HG03025 (cell line): ENCODE measurements at regions not wholly inside any gene's neighbourhood (a gene's known extent, or its start where the extent isn't known, plus 50 kb on each side); places are given as distances from the start of the nearest gene placed in this dataset.
"Not testable (repeated sequence)": the region's sequence is repeated elsewhere in the genome, so short reads cannot be mapped to it uniquely, and the experiment has no call there.

Experiments used
- ATAC-seq: cut with Tn5 transposase; IDR thresholded peaks from one replicate; pipeline ENCODE4 v1.9.1; 2021; ENCODE audit warnings: mild to moderate bottlenecking, moderate library complexity; ENCODE audit not compliant: unreplicated experiment, low FRiP score

DNA sequence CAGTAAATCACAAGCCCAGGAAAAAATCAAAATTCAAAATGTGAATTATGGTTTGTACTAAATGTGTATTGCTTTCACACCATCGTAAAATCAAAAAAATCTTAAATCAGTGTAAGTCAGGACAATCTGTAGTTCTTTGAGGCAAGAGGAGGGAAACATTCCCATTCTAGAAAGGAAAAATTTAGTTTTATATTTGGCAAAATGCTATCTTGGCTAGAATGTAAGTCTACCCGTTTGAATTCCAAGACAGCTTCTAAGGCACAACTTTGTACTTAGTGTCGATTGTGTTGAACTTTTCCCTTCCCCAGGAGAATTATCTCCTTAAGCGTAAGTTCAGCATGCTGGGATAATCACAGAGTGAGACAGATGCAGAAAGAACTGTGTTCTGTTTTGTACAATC is 638.2 kb upstream of the LRRTM1 start:
- ATAC-seq, result no peak

DNA sequence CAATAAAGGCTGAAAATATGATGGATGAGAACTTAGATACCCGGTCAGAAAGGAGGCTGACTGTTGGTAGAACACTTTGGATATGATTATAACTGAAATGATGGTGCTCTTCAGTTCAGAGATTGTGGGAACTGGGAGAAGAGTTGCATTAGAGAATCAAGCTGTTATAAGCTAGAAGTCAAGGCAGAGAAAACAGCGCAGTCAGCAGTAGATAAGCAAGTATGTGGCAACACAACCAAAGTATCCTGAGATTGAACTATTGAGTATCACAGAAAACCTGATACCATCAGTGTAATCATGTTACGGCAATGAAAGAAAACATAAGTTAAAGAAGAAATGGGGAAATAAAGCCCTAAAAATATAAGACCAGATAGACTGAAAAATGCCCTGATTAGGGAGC is 633.9 kb upstream of the LRRTM1 start:
- ATAC-seq, result no peak

DNA sequence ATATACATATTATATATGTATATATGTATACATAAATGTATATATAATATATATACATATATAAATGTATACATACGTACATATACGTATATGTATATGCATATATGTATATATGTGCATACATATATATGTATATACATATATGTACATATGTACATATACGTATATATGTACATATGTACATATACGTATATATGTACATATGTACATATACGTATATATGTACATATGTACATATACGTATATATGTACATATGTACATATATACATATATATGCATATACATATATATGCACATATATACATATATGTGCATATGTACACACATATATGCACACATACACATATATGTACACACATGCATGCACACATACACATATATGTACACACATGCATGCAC is 627.3 kb upstream of the LRRTM1 start:
- ATAC-seq, result not testable (repeated sequence)

DNA sequence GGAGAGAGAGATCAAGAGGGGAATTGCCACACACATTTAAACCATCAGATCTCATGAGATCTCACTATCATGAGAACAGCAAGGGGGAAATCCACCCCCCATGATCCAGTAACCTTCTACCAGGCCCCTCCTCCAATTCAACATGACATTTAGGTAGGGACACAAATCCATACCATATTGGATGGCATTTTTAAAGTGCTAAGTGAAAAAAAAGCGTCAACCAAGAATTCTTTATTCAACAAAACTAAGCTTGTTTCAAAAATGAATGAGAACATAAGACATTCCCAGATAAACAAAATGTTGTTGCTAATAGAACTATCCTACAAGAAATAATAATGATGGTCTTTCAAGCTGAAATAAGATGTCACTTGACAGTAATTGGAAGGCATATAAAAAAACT is 626.2 kb upstream of the LRRTM1 start:
- ATAC-seq, result no peak

DNA sequence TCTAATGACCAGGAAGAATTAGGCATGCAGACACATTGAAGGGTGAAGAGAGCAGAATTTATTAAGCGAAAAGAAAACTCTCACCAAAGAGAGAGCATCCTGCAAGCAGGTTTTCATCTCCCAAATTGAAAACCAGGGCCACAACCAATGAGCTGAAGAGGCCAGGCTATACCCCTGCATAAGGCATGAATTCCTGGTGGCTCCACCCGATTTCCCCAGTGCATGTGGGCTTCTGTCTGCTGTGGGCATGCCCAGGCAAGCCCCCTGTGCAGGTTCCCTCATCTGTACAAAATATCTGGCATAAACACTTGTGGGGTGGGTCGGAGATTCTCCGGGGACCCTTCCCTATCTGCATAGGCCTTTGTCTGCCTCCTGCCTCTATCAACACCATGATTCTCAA is 621.6 kb upstream of the LRRTM1 start:
- ATAC-seq, result no peak

DNA sequence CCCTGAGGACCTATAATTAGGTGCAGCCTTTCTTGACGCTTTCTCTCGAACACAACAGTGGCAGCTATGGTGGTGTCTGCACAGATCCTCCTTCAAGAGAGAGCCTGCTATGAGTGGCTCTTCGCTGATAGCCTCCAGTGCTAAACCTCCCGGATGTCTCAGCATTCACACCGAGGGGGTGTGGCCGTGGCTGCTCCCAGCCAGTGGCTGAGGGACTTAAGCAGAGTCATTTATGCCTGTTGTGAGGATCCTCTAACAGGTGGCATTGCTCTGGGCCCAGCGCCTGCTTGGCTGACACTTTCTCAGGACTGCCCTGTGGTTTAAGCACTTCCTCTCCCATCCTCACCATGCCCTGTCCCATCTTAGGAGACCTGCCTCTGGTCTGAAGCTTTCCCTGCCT is 592.0 kb upstream of the LRRTM1 start:
- no peak for ATAC-seq

DNA sequence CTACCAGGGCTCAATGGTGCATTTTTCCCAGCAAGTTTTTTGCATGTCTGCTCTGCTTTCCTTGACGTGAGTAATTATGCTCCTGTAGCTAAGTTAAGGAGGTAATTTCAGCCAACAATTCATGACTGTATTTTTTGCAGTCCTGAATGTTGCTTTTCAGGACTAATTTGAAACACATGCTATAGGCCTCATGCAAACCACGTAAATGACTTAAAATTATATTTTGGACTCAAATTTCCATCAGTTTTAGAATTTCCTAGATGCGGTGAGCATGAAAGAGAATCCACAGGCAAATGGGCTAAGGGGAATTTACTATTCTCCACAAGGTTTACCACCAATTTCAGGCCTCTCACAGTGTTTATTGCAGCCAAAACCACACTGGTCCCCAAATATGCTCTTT is 589.9 kb upstream of the LRRTM1 start:
- ATAC-seq, result no peak

DNA sequence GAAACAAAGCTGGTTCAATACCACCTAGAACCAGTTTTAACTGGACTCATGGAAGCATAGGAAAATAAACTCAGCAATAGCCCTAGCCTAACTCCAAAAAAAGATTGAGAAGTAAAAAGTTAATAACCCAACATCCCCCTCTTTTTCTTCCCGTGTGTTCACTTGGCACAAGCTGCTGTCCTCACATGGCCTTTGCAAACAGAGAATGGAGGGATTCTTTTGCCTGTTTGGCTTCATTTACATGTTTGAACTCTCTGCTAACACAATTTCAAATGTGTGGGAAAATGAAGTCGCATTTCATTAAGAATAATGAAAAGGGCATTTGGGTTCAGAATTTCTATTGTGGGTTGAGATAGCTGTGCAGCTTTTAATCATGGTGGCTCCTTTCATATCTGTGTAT is 589.2 kb upstream of the LRRTM1 start:
- no peak for ATAC-seq

DNA sequence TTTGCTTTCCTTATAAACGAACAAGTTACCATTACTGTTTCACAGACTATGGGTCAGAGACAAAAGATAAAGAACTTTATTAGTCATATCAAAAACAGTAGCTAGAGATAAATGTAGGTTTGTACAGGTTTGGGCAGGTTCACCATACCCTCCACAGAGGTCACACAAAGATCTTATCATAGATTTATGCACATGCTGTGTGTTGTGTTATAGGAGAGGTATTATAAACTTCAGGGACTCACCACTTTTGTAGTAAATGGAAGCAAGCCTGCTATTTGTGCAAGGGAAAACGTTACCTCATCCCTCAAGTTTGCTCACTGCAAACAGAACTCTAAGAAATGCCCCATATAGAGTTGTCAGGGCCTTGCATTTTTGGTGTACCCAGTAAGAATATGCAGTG is 584.5 kb upstream of the LRRTM1 start:
- ATAC-seq, result no peak

DNA sequence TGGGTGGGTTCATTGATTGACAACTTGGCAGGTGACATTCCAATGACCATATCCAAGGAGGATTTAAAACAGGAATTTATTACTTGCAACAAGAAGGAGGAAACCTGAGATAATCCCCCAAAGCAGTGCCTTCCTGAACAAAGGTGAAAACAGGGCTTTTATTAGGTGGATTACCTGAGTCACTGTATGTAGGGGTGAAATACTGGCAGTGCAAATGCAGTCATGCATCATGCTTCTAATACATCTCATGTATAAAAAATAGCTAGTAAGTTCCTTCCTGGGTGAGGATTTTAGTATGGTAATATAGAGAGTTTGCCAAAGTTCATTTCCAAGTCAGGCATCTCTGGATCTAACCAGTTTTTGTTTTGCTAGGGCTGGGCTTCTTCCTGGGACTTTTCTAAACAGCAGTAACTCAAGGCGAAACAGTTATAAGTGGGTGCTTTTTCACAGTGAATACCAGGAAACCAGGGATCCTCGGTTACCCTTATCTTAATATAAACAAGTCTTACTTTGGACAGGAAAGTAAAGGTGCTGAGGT is 583.4 kb upstream of the LRRTM1 start:
- ATAC-seq, result no peak

DNA sequence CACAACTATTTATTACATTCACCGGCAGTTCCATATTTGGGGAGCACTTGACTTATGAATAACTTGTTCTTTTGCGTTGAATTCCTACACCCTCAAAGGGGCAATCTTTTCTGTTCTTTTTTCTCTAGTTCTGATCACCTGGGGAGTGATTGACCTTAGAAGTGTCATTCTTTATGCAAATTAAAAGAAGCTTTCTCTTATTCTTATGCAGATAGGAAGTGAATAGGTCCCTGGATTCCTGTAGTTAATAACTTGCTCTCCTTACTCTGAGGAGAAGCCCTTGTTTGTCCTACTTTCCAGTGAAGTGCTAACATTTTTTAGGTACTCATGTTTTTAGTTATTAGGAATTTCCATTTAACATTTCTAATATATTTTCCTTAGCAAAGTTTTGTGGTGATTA is 569.8 kb upstream of the LRRTM1 start:
- ATAC-seq, result no peak

DNA sequence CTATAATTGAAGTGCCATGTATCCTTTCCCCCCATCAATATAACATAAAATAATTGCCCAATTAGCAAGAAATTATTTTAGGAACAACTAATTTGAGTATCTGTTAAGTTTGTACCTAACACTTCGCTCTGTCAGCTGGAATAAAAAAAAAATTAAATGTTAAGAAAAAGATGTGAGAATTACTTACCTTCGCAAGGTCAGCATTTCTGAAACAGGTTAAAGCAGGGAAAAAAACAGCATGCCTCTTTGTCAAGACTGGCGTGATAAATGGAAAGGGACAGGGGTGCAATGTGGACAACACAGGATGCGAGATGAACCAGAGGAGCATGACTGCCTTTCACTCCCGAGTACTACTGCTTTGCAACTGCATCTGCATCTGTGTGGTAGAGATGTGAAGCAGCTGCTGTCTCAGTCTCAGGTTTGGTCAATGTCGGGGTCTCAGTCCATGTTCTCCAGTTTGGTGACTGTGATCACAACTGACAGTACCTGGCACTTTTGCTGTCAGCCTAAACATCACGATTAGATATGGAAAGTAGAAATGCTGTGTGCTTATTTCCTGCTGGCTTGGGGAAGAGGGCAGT is 565.4 kb upstream of the LRRTM1 start:
- no peak for ATAC-seq

DNA sequence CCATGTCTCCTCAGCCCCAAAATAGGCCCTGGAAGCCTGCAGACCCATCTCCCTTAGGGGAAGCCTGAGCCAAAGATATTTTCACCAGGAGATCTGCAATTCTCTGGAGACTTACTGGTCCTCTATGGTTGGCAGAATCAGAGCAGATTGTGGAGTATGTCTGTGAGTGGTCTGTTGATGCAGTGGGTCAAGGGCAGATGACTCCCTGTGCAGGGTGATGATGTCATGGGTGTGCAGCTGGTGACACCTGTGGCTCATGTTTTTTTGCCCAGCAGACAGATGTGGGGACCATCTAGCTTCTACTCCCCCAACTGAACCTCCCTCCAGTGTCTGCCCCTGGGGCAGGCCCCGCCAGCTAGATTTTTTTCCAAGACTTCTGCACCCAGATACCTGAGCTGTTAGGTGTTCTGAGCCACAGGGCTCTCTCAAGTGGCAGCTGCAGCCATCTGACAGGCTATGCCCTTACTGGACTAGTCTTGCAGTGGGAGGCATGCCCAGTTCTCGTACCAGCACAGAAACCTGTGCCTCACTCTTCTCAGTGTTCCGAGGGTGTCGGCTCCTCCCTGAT is 558.7 kb upstream of the LRRTM1 start:
- ATAC-seq, result no peak

DNA sequence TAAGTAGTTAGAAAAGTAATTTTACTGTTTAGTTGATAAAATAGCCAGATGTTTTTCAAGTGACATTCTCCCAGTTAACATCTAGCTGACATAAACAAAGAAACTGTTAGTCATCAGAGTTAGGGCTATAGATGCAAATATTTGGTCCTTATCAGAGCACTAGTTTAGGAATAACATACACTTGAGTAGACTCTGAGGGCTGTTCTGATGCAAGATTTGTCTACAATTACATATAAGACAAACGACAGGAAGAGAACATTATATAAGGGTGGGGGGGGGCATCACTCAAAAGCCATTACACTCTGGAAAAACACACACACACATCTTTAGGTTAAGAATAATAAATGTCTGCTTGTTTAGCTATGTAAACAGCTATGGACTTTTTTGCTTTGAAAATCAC is 554.4 kb upstream of the LRRTM1 start:
- no peak for ATAC-seq

DNA sequence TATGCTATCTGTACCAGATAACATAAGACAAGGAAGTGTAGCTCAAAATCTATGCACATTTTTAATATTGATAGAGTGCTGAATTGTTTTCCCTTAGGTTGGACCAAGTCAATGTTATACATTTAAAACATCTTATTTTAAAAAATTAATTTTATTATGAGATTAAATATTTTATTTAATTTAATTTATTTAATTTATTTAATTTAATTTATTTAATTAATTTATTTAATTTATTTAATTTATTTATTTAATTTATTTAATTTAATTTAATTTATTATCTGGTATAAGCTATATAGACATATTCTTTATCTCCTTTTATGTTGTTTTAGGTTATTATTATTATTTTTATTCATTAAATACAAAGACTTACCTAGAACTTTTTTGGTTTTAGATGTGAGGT is 551.7 kb upstream of the LRRTM1 start:
- ATAC-seq, result no peak

DNA sequence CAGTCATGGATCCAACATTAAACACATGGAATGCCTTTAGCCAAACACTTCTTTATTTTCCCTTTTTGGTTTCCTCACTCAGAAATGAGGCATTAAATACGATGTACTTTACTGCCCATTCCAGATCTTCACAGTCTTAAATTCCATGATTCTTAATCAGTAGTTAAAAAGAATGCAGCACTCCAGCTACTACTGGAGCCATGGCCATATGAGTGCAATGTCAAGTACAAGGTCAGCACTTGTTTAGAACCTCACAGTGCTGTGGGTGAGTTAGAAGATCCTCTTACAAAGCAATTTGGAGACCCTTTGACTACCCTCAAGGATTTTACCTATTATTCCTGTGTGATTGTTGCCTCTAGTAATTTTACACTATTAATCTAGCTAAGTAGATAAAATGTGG is 550.3 kb upstream of the LRRTM1 start:
- ATAC-seq, result no peak

DNA sequence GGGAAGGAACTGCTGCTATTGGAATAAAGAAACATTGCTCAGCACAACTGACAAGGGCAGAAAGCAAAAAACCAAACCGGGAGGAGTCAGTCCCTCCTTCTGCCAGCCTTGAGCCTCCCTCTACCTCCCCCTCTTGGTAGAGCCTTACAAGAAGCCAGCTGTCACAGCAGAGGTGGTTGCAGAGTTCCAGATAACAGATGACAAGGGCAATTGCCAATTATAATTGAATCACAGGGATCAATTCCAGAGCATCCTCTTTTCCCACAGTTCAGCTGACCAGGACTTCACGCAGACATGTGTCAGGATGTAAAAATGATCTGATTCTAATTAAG is 548.2 kb upstream of the LRRTM1 start:
- ATAC-seq, result peak; percentile 77

DNA sequence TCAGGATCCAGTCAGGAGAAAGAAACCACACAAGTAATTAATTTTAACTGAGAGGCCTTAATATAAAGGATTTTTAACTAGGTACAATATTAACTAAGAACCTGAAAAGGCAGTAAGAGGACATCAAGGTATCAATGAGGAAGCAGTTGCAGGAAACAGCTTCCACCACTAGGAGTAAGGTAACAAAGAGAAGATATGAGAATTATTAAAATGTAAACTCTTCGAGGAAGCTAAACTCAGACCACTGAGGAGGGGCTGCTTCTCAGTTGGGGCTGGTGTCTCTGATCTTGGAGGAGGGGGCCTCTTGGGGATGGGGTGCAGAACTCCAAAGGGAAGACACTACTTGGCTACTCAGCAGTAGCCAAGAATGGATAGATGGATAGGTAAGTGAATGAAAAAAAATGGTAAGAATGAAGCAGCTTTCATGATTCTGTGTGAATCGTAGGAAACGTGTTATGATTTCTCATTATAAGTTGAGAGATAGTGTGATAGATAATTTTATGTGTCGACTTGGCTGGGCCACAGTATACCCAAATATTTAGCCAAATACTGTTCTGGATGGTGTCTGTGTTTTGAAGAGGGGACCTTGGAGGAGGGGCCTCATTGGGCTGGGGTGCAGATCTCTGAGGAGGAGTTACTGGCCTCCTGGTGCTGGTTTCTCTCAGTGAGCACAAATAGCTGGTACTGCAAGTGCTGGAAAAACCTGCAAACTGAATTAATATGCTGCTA is 547.7 kb upstream of the LRRTM1 start:
- ATAC-seq, result peak; percentile 35

DNA sequence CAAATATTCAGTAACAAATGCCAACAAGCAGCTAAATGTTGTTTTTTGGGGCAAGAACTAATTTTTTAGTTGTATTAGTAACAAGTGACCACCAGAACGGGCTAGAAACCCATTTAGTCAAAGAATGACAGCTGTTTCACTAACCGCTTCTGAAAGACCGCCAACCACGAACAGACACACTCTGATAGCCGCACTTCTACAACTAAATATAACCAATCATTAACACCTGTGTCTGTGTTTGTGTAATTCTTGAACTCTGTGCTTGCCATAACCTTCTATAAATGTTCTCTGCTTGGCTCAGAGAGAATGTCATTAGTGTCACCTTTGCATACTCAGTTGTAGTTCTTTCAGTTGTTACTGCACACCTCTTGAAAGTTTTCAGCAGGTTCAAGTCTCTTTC is 526.3 kb upstream of the LRRTM1 start:
- peak; percentile 90 for ATAC-seq

DNA sequence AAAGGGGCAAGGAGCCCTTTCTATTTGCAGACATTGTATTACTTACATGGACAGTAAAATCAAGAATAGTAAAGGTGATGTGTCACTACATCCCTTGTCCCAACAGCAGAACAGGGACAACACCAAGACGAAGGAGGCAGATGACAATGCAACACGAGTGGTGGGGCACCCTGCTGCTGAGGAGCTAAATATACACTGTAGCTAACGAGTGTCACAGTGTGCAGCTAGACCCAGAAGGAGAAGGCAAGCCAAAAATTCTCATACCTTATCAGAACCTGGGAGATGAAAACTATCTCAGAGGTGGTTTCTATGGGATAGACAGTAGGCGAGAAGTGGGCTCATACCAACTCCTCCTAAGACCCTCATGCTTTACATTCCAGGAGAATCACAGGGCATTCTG is 518.4 kb upstream of the LRRTM1 start:
- no peak for ATAC-seq

DNA sequence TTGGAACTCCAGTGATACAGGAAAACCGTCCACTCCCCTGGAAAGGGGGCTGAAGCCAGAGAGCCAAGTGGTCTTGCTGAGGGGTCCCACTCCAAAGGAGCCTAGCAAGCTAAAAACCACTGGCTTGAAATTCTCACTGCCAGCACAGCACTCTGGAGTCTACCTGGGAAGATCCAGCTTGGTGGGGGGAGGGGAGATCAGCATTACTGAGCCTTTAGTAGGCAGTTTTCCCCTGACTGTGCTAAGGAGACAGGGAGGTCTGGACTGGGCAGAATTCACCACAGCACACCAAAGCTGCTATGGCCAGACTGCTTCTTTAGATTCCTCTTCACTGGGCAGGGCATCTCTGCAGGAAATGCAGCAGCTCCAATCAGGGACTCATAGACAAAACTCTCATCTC is 510.7 kb upstream of the LRRTM1 start:
- no peak for ATAC-seq

DNA sequence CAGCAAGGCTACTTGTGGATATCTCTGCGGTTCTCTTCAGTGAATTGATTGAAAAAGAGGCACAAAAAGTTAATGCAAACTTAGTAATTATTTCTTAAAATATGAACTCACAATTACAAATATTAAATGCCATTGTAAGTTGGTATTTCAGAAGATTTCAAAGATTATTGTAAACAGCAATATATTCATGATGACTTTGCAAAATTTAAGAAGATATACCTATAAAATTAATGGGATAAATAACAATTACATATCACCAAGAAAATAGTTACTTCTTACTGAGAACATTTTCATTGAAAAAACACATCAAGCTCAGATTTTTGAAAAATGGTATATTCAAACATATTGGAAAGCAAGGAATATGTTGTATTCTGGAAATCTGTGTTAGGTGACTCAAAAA is 482.0 kb upstream of the LRRTM1 start:
- ATAC-seq, result no peak
